ENCODE measurements at regions not wholly inside any gene's neighbourhood (a gene's known extent, or its start where the extent isn't known, plus 50 kb on each side); places are given as distances from the start of the nearest gene placed in this dataset.

GRCh38 chr7:22613496-22613895, 113.5 kb upstream of the IL6 start:
- no peak overlapping the region for H3K27ac ChIP-seq (ENCODE audit: low read length)
- in situ Hi-C loops (cut with HindIII; ENCODE audit: low pct_unique_long_range_greater_than_20kb, low sequenced_read_pairs) (no loop called here), intact Hi-C loops (cut with micrococcal nuclease; ENCODE audit: unreplicated experiment) (no loop called here)
- DNase-seq (ENCODE audit: low read depth, low spot score) = no peak
- CTCF ChIA-PET = interaction anchor here (0.6 kb wide), 1 partner anchor 9 kb away, joined by 5 read pairs; no protein-coding TSS in a partner anchor
- no peaks in the 10 kb centered on the region for H3K27me3 ChIP-seq (ENCODE audit: control insufficient read depth, insufficient read depth, low read length)
- POLR2A ChIA-PET = no interaction called here
- BruUV-seq (replicated peaks) = no TSS peak
- H3K4me1 ChIP-seq (ENCODE audit: control insufficient read depth, insufficient read depth, low read length) = no peaks in the 10 kb centered on the region
- no peak for TF ChIP-seq POLR2AphosphoS5 (IDR thresholded peaks at IDR 0.05; ENCODE audit: low read depth, low read length)
- TF ChIP-seq SIN3A (IDR thresholded peaks at IDR 0.05; ENCODE audit: borderline replicate concordance, insufficient read depth, low read depth, low read length) = no peak
- TF ChIP-seq TCF7L2 (IDR thresholded peaks at IDR 0.05; ENCODE audit: low read depth, low read length) = no peak
- TF ChIP-seq REST (IDR thresholded peaks at IDR 0.05; ENCODE audit: insufficient read depth in 1 of 2, low read depth in 2 of 2, low read length in 1 of 2) = no peak
- TF ChIP-seq CTCF (IDR thresholded peaks at IDR 0.05) = no peak
- no peaks in the 10 kb centered on the region for H3K36me3 ChIP-seq (ENCODE audit: control insufficient read depth, insufficient read depth, low read length)
- H3K9me3 ChIP-seq (ENCODE audit: control insufficient read depth, insufficient read depth, low read depth, low read length) = peaks cover 18% of the 10 kb centered on the region
- H3K4me3 ChIP-seq (ENCODE audit: low read depth in 2 of 2, low read length in 2 of 2) = no peak overlapping the region
- ATAC-seq = no peak

- BruUV-seq (replicated peaks) = no TSS peak
- no peaks in the 10 kb centered on the region for H3K4me1 ChIP-seq (ENCODE audit: control insufficient read depth, insufficient read depth, low read length)
- TF ChIP-seq REST (IDR thresholded peaks at IDR 0.05; ENCODE audit: insufficient read depth in 1 of 2, low read depth in 2 of 2, low read length in 1 of 2) (no peak), POLR2AphosphoS5 (IDR thresholded peaks at IDR 0.05; ENCODE audit: low read depth, low read length) (no peak), CTCF (IDR thresholded peaks at IDR 0.05) (no peak), SIN3A (IDR thresholded peaks at IDR 0.05; ENCODE audit: borderline replicate concordance, insufficient read depth, low read depth, low read length) (no peak), TCF7L2 (IDR thresholded peaks at IDR 0.05; ENCODE audit: low read depth, low read length) (no peak)
- POLR2A ChIA-PET = no interaction called here
- CTCF ChIA-PET = interaction anchor here (0.6 kb wide), 1 partner anchor 10 kb away, joined by 5 read pairs; no protein-coding TSS in a partner anchor
- no peak for ATAC-seq
- no peak for DNase-seq (ENCODE audit: low read depth, low spot score)
- no peak overlapping the region for H3K27ac ChIP-seq (ENCODE audit: low read length)
- intact Hi-C loops (cut with micrococcal nuclease; ENCODE audit: unreplicated experiment) (no loop called here), in situ Hi-C loops (cut with HindIII; ENCODE audit: low pct_unique_long_range_greater_than_20kb, low sequenced_read_pairs) (no loop called here)
- no peaks in the 10 kb centered on the region for H3K27me3 ChIP-seq (ENCODE audit: control insufficient read depth, insufficient read depth, low read length)
- no peak overlapping the region for H3K4me3 ChIP-seq (ENCODE audit: low read depth in 2 of 2, low read length in 2 of 2)
- H3K9me3 ChIP-seq (ENCODE audit: control insufficient read depth, insufficient read depth, low read depth, low read length) = peaks cover 11% of the 10 kb centered on the region
- H3K36me3 ChIP-seq (ENCODE audit: control insufficient read depth, insufficient read depth, low read length) = no peaks in the 10 kb centered on the region
Measured at GRCh38 chr7:22612776-22613175, 112.8 kb upstream of the STEAP1B start.
